GM21390 (cell line): ENCODE measurements at regions not wholly inside any gene's neighbourhood (a gene's known extent, or its start where the extent isn't known, plus 50 kb on each side); places are given as distances from the start of the nearest gene placed in this dataset.
"Not testable (repeated sequence)": the region's sequence is repeated elsewhere in the genome, so short reads cannot be mapped to it uniquely, and the experiment has no call there.

Experiments used
- ATAC-seq: cut with Tn5 transposase; IDR thresholded peaks from one replicate; pipeline ENCODE4 v1.9.1; 2021; ENCODE audit not compliant: unreplicated experiment

GRCh38 chr4:10388146-10388545, 69.1 kb downstream of the ZNF518B start:
- not testable (repeated sequence) for ATAC-seq

DNA sequence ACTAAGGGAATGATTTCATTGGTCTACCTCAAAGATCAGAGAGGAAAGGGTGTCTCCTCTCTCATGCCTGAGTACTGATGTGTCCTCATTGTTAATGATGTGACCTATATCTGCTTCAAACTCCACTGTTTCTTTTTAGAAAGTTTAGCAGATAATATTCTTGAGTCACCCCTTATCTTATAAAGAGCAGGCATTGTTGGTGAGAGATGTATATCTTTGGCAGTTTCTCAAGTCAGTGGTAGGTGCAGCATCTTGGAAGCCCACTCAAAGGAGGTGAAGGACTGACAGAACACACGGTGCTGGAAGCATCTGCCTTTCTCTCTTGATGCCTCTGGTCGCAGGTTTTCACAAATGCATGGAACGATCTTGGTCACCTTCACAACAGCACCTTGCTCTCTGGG, 71.2 kb downstream of the ZNF518B start:
- no peak for ATAC-seq

DNA sequence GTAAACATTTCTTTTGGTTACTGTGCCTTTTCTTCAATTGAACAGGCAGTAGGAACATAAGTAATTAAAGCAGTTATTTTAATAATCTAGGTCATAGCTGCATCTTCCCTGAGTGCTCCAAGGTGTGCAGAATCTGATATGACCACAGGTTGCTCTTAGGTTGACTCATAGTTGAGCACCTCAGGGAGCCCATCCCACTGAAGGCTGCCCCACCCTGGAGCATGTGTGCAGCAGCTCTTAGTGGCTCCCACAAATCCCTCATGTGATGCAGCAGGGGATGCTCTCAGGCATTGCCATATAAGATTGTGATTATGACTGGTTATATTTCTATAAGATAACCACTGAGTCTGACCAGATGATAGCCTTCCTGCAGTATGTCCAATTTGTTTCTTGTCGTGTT, 72.3 kb downstream of the ZNF518B start:
- ATAC-seq, result no peak

DNA sequence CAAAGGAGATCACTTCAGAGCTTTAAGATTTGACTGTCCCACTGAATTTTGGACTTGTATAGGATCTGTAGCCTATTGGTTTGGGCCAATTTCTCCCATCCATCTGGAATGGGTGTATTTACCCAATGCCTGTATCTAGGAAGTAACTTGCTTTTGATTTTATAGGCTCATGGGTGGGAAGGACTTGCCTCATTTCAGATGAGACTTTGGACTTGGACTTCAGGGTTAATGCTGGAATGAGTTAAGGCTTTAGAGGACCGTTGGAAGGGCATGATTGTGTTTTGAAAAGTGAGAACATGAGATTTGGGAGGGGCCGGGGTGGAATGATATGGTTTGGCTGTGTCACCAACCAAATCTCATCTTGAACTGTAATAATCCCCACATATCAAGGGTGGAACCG, 73.8 kb downstream of the ZNF518B start:
- ATAC-seq, result no peak

GRCh38 chr4:10382171-10382570, 75.1 kb downstream of the ZNF518B start:
- ATAC-seq, result not testable (repeated sequence)

DNA sequence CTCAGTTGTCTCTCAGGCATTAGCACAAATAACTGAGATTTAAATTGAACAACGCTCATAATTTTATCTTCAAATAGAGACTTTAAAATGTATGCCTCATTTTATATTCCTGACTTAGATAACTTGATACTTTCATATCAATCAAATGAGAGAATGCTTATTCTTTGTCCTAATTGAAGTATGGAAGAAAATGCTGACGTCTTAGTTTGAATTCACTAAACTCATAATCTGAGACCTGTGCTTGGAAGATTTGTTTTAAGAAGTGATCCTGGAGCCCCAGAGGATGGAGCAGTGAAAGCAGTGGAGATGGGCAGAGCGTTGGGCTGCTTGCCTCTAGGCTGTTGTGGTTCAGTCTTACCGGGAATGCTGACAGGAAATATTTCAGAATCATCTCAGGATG, 76.1 kb downstream of the ZNF518B start:
- no peak for ATAC-seq

DNA sequence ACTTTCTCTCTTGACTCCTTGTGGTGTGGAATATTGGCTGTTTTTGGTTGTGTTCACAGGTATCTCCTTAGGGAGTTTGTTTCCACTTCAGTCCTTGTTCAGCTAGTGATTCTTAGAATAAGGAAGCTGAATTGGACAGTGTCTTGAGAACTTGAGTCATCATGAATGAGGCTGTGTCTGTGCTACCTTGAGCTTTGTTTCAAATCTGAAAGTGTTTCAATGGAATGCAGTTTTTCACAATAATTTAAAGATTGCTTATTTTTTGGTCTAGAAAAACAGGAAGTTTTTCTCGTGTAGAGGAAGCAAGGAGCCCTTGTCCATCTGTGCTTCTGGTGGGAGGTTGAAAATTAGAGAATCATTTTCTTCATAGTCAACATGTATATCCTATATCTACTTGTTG, 76.5 kb downstream of the ZNF518B start:
- ATAC-seq, result no peak

- no peak for ATAC-seq
Measured at GRCh38 chr4:10371869-10372471, 85.3 kb downstream of the ZNF518B start.

DNA sequence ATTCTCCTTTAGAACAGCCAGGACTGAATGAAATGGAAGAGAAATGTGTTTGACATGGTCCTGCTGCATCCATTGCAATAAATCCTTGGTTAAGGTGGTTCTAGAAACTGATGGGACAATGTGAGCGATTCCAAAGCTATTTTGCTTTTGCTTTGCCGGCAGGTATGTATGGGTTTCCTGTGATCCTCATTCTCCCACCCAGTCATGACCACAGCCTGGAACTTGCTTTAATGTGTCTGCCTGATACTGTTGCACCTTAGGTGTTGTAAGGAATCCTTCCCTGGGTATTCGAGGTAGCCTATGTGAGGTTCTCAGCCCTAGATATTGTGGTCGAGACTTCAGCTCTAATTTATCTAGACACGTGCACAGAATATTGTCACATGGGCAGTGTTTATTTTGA, 86.1 kb downstream of the ZNF518B start:
- no peak for ATAC-seq

DNA sequence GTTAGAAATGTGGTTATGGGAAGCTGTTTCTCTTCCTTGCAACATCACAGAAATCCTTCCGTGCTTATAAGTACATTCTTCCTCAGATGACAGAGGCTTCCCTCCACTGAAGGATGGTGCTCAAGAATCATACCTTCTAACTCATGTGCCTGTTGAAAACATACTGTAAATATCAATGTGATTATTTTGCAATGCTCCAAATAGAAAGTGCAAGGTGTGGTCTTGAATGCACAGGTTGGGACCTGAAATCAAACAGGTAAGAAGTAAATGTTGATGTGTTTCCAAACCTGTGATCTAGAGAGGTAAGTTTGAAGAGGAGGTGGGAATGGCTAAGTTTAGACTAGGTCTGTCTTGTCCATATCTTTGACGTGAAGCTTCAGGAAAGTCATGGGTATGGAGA, 87.7 kb downstream of the ZNF518B start:
- no peak for ATAC-seq

DNA sequence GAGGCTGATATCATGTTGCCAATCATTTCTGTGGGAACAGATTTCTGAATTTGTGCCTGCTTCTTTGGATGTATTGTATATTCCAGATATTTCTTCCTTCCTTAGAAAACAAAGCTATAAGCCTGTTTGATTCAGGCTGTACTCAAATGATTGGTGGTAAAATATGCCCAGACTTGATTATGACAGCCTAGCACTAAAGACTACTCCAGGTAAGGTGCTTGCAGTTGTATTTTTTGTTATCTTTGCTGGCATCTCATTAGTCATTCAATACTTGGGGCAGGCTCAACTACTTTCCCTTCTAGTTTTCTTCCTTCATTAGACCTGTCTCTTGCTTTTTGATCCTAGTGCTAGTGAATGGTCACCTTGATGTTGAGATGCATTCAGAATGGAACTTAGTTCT, 90.6 kb downstream of the ZNF518B start:
- ATAC-seq, result no peak

- no peak for ATAC-seq
Measured at GRCh38 chr4:10364194-10364593, 93.0 kb downstream of the ZNF518B start.

DNA sequence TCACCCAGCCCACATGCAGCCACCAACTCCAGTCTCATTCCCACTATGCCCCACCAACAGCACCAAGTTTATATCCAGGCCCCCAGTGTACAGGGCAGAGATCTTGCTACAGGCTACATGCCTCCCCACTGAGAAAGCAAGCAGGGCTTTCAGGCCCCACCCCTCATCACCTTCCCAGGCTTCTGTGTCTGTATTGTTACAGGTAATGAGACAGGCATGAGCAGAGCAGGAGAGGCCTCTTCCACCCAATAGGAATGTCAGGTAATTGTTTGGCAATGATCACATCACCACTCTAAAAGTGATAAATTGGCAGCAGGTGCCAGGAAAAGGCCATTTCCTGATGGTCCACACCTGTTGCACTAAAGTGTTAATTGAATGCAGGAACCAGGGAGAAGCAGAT, 102.5 kb downstream of the ZNF518B start:
- ATAC-seq, result no peak

GRCh38 chr4:10354225-10354624, 103.0 kb downstream of the ZNF518B start:
- ATAC-seq, result no peak

- no peak for ATAC-seq
Measured at GRCh38 chr4:10353110-10353509, 104.1 kb downstream of the ZNF518B start.

- ATAC-seq, result no peak
Measured at GRCh38 chr4:10348241-10348640, 109.0 kb downstream of the ZNF518B start.

DNA sequence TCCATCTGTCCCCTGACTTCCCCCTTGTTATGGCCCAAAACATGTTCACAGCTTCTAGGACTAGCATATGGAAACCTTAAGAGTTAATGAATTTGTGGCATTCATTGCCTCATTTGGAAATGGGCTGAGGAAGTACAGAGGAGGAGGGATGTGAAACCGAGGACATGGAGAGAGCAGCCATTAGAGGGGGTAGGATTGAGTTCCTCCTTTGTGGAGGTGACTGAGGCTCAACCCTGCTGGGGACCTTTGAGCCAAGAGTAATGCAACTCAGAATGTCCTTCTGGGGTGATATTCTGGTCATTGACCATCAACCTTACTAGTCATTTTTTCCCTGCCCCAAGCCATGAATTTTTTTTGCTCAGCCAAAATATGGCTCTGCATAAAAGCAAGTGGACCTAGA, 109.4 kb downstream of the ZNF518B start:
- no peak for ATAC-seq

- no peak for ATAC-seq
Measured at GRCh38 chr4:10347281-10347795, 109.9 kb downstream of the ZNF518B start.

DNA sequence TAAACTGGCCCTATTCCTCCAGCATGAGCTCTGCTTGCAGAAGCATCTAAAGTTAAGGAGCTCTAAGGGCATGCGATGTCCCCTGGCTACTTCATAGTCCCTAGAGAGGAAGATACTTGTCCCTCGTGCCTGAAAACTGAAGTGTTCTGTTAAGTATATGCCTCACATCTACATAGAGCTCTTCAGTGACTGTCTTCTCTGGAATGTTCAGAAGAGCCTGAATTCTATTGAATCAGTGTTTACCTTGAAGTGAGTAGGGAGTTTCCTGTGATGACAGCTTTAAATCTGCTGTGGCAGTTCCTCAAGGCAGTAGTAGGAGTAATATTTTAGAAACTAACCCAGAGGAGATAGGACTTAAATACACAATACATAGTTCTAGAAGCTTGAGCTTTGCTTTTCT, 111.2 kb downstream of the ZNF518B start:
- no peak for ATAC-seq

DNA sequence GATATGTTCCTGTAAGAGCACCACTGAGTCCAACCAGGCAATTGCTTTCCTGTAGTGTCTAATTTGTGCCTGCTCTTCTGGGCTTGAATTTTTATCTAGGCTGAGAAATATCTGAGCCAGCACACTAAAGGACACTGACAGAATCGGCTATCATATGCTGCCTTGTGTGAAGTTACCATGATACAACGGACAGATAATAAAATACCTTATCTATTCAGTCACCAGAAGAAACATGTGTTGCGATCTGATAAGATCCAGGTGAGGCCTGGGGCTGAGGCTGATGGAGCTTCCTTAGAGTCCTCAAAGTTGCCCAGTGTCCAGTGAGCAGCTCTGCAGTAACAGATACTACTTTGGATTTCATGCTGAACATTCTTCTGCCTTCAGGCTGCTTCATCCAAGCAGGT, 111.8 kb downstream of the ZNF518B start:
- no peak for ATAC-seq

DNA sequence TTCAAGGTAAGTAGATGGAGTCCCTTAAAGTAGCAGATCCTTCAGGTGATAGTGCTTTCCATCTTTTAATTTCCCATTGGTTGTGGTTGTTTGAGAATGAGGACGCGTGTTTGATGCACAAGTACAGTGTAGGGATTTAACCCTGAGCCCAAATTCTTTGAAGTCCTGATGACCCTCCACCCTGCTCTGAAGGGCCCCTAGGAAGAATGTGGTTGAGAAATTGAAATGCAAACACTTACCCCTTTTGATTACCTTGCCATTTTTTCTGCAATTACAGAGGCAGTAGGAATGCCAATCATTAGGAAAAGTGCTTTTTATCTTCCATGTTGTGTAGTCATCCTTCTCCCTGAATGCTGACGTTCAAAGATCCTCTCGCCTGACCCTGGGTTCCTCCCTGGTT, 112.4 kb downstream of the ZNF518B start:
- no peak for ATAC-seq

DNA sequence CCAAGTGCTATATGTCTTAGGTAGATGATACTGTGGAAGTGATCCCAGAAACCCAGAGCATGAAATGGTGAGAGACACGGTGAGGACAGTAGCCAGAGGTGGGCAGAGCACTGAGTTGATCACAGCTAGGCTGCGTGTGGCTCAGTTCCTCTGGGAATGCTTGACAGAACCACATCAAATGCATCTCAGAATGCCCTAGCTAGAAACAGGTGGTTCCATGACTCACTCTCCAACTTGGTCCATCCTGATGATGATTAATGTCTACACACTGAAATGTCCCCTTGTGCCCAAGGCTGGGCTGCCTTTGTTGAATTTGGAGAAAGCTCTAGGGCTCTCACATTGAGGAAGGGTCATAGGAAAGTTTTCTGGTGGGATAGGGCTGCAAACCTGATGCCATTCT, 113.6 kb downstream of the ZNF518B start:
- ATAC-seq, result no peak

DNA sequence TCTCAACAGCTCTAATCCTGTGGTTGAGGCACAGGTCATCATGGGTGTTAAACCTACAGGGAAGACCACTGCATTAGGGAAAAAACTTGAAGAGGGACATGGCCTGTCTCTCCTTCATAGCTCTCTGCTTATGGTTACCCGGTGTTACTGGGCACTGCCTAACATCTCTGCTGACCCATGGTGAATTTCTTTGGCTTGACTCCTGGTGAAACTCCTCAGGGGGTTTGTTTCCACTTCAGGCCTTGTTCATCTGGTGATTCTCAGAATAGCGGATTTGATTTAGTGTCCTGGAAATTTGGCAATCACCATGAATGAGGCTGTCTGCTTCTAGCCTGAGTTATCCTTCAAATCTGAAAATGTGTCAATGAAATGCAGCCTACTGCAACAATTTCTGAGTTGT, 114.4 kb downstream of the ZNF518B start:
- ATAC-seq, result no peak
